ENCODE measurements at regions not wholly inside any gene's neighbourhood (a gene's known extent, or its start where the extent isn't known, plus 50 kb on each side); places are given as distances from the start of the nearest gene placed in this dataset.

DNA sequence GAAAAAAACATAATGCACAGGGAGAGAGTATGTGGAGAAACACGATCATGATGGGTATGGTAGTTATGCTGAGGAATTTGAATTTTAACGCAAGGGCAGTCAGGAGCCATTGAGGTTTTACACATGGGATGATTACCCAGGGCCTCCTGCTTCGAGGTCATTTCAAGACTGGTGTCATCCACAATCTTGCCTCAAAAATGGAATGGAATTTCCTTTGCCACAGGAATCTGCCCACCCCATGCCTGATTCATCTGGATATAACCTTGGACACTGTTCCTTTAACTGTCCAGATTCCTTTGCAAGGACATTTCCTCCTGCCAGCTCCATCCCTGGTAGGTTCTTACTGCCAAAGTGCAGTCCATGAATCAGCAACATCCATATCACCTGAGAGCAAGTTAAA is 655.9 kb upstream of the TENM4 start:
- Histone ChIP-seq H3K27ac (no peak overlapping the region), H3K9me3 (no peaks in the 10 kb centered on the region; the same call in 2 of the 3 replicates), H3K4me3 (no peak overlapping the region), H3K4me1 (no peaks in the 10 kb centered on the region), H3K4me2 (no peak overlapping the region)
- CTCF ChIA-PET: no interaction called here
- FAIRE-seq (no peak), ATAC-seq (no peak), DNase-seq (ENCODE audit: low read depth in 1 of 2, low spot score in 1 of 2) (no peak)
- TF ChIP-seq POLR2AphosphoS2 (conservative IDR thresholded peaks at IDR 0.05; ENCODE audit: low read length) (no peak), HMGXB4 (CRISPR knock-in tag; IDR thresholded peaks at IDR 0.05; ENCODE audit: borderline replicate concordance) (no peak), FOXS1 (CRISPR knock-in tag; IDR thresholded peaks at IDR 0.05) (no peak), NR3C1 (IDR thresholded peaks at IDR 0.05) (no peak), RAD21 (conservative IDR thresholded peaks at IDR 0.05 in 1 of 2, IDR thresholded peaks at IDR 0.05 in 1 of 2) (no peak), RCOR1 (IDR thresholded peaks at IDR 0.05; ENCODE audit: low read depth, low read length) (no peak), CBX8 (IDR thresholded peaks at IDR 0.05) (no peak), BCL3 (IDR thresholded peaks at IDR 0.05) (no peak), ELK1 (IDR thresholded peaks at IDR 0.05; ENCODE audit: low read depth, low read length) (no peak), FOSL2 (IDR thresholded peaks at IDR 0.05) (no peak), FOSL2 (CRISPR knock-in tag; IDR thresholded peaks at IDR 0.05) (no peak), KDM1A (IDR thresholded peaks at IDR 0.05; ENCODE audit: low read depth) (no peak), TFCP2L1 (CRISPR knock-in tag; IDR thresholded peaks at IDR 0.05) (no peak), RFX5 (IDR thresholded peaks at IDR 0.05) (no peak), EHF (CRISPR knock-in tag; IDR thresholded peaks at IDR 0.05) (no peak), GATA3 (IDR thresholded peaks at IDR 0.05; ENCODE audit: borderline replicate concordance) (no peak), MAZ (IDR thresholded peaks at IDR 0.05; ENCODE audit: borderline replicate concordance, low read depth, low read length) (no peak)
- TF ChIP-seq, protein P1, sequence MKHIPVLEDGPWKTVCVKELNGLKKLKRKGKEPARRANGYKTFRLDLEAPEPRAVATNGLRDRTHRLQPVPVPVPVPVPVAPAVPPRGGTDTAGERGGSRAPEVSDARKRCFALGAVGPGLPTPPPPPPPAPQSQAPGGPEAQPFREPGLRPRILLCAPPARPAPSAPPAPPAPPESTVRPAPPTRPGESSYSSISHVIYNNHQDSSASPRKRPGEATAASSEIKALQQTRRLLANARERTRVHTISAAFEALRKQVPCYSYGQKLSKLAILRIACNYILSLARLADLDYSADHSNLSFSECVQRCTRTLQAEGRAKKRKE (CRISPR knock-in tag; IDR thresholded peaks at IDR 0.05; ENCODE audit: low read depth): no peak
- WGBS (ENCODE audit: missing lambda C conversion rate): 31% methylated on average over 3 of the region's 3 CpGs
- POLR2A ChIA-PET: no interaction called here

DNA sequence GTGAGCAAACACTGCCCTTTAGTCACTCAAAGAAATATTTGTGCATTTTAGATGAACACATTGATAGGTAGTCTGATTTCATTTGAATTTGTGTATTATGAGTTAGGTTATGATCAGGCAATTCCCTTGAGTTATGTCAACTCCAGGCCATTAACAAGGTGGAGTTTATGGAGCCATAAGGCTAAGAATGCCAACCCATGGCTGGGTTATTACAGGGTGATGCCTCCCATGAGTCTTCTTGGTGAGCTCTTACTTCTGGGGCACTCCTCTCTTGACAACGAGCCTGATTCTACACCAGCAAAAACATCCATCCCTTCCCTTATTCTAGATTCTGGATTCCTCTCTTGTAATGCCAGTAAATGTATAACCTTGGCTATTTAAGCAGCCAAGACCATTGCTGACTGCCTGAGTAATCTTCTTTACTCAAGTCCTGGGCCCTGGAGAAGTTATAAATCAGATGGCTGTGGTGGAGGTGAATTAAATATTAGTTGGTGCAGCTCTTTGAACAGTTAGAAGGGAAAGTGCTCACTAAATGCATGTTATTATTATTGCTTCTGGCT is 645.7 kb upstream of the TENM4 start:
- CTCF ChIA-PET: no interaction called here
- POLR2A ChIA-PET: no interaction called here
- DNase-seq (ENCODE audit: low read depth in 1 of 2, low spot score in 1 of 2) (no peak), FAIRE-seq (no peak), ATAC-seq (no peak)
- Histone ChIP-seq H3K27ac (no peak overlapping the region), H3K9me3 (no peaks in the 10 kb centered on the region), H3K4me1 (no peaks in the 10 kb centered on the region), H3K4me3 (no peak overlapping the region), H3K4me2 (no peak overlapping the region)
- TF ChIP-seq FOXS1 (CRISPR knock-in tag; IDR thresholded peaks at IDR 0.05): no peak
- TF ChIP-seq EHF (CRISPR knock-in tag; IDR thresholded peaks at IDR 0.05): no peak
- no peak for TF ChIP-seq NR3C1 (IDR thresholded peaks at IDR 0.05)
- TF ChIP-seq PHF8 (IDR thresholded peaks at IDR 0.05; ENCODE audit: borderline replicate concordance, low read depth): no peak
- no peak for TF ChIP-seq ELK1 (IDR thresholded peaks at IDR 0.05; ENCODE audit: low read depth, low read length)
- no peak for TF ChIP-seq E2F6 (IDR thresholded peaks at IDR 0.05; ENCODE audit: borderline replicate concordance, low read depth)
- TF ChIP-seq FOSL2 (IDR thresholded peaks at IDR 0.05): no peak
- TF ChIP-seq FOSL2 (CRISPR knock-in tag; IDR thresholded peaks at IDR 0.05): no peak
- TF ChIP-seq ESRRA (IDR thresholded peaks at IDR 0.05; ENCODE audit: borderline replicate concordance, low read length): no peak
- no peak for TF ChIP-seq MAZ (IDR thresholded peaks at IDR 0.05; ENCODE audit: borderline replicate concordance, low read depth, low read length)
- TF ChIP-seq BHLHE40 (IDR thresholded peaks at IDR 0.05; ENCODE audit: low read depth, low read length): no peak
- no peak for TF ChIP-seq POLR2AphosphoS2 (conservative IDR thresholded peaks at IDR 0.05; ENCODE audit: low read length)
- no peak for TF ChIP-seq MAX (IDR thresholded peaks at IDR 0.05)
- TF ChIP-seq RFX5 (IDR thresholded peaks at IDR 0.05): no peak
- TF ChIP-seq CBX8 (IDR thresholded peaks at IDR 0.05): no peak
- no peak for TF ChIP-seq MAFK (IDR thresholded peaks at IDR 0.05; ENCODE audit: partially characterized antibody)
- TF ChIP-seq, protein P1 (CRISPR knock-in tag; IDR thresholded peaks at IDR 0.05; ENCODE audit: low read depth): no peak
- 3% methylated on average over 1 of the region's 1 CpG for WGBS (ENCODE audit: missing lambda C conversion rate)
